Loucy (cell line): ENCODE measurements at regions not wholly inside any gene's neighbourhood (a gene's known extent, or its start where the extent isn't known, plus 50 kb on each side); places are given as distances from the start of the nearest gene placed in this dataset.
A peak's percentile ranks its signal among the peaks of the same experiment; 100 is the strongest.

Source experiments
- H2AFZ ChIP-seq: fragments of 200-600 bp; sonication (generic); 2 replicates; pipeline ENCODE4 v1.6.0; 2016; ENCODE audit warnings: antibody characterized with exemption, mild to moderate bottlenecking, low read length, moderate library complexity
- H3F3A ChIP-seq: fragments of 200-600 bp; 2 replicates; pipeline ENCODE4 v1.6.0; 2016; ENCODE audit warnings: antibody characterized with exemption, low read depth, mild to moderate bottlenecking
- H3K27me3 ChIP-seq: fragments of 200-600 bp; sonication (generic); 2 replicates; pipeline ENCODE4 v1.6.1; 2014; ENCODE audit warnings: low read length, mild to moderate bottlenecking; ENCODE audit not compliant: insufficient read depth, poor library complexity, severe bottlenecking
- H3K36me3 ChIP-seq: fragments of 200-600 bp; sonication (generic); 2 replicates; pipeline ENCODE4 v1.6.1; 2016; ENCODE audit warnings: low read length; ENCODE audit not compliant: insufficient read depth
- H3K4me1 ChIP-seq: fragments of 200-600 bp; sonication (generic); 2 replicates; pipeline ENCODE4 v1.5.1; 2014; ENCODE audit warnings: low read length, mild to moderate bottlenecking; ENCODE audit not compliant: insufficient read depth, poor library complexity, severe bottlenecking
- H3K4me2 ChIP-seq: fragments of 200-600 bp; sonication (generic); 2 replicates; pipeline ENCODE4 v1.6.0; 2014; ENCODE audit warnings: antibody characterized with exemption, low read length, low read depth, mild to moderate bottlenecking; ENCODE audit not compliant: poor library complexity, severe bottlenecking
- H3K4me3 ChIP-seq: fragments of 200-600 bp; sonication (generic); 2 replicates; pipeline ENCODE4 v1.5.1; 2014; ENCODE audit warnings: low read length, mild to moderate bottlenecking, mixed read lengths; ENCODE audit not compliant: poor library complexity, severe bottlenecking
- H3K79me2 ChIP-seq: fragments of 200-600 bp; sonication (generic); 2 replicates; pipeline ENCODE4 v1.6.1; 2014; ENCODE audit warnings: low read length; ENCODE audit not compliant: insufficient read depth
- H3K9ac ChIP-seq: fragments of 200-600 bp; sonication (generic); 2 replicates; pipeline ENCODE4 v1.6.0; 2014; ENCODE audit warnings: mild to moderate bottlenecking, low read depth, low read length, moderate library complexity; ENCODE audit not compliant: poor library complexity, severe bottlenecking
- H3K9me2 ChIP-seq: fragments of 200-600 bp; sonication (generic); replicated peaks from 2 replicates; pipeline ENCODE4 v1.6.1; 2016; ENCODE audit warnings: low read depth, low read length, mixed read lengths
- H3K9me3 ChIP-seq: fragments of 200-600 bp; sonication (generic); 2 replicates; pipeline ENCODE4 v1.6.1; 2014; ENCODE audit warnings: mild to moderate bottlenecking, antibody characterized with exemption, low read length, low read depth; ENCODE audit not compliant: insufficient read depth
- H4K20me1 ChIP-seq: fragments of 200-600 bp; sonication (generic); 2 replicates; pipeline ENCODE4 v1.6.0; 2014; ENCODE audit warnings: antibody characterized with exemption, low read length, mild to moderate bottlenecking; ENCODE audit not compliant: insufficient read depth, poor library complexity, severe bottlenecking
- EZH2phosphoT487 ChIP-seq: fragments of 200-600 bp; IDR thresholded peaks from 2 replicates; pipeline ENCODE4 v1.6.1; 2018; ENCODE audit warnings: antibody characterized with exemption, mild to moderate bottlenecking, moderate library complexity, borderline replicate concordance
- TF ChIP-seq, protein P1 (sequence below): fragments of 200-600 bp; sonication (generic); conservative IDR thresholded peaks from 2 replicates; pipeline ENCODE4 v1.5.1; 2014; ENCODE audit warnings: mild to moderate bottlenecking, antibody characterized with exemption, low read length

- Histone ChIP-seq H3K9me2 (no peaks in the 10 kb centered on the region), H3K4me3 (no peak overlapping the region), H2AFZ (peak overlapping the region; percentile 4; the same call in 1 of the 2 replicates), H3K27me3 (no peaks in the 10 kb centered on the region), H4K20me1 (no peaks in the 10 kb centered on the region), H3K4me1 (peaks cover 20% of the 10 kb centered on the region), H3F3A (no peaks in the 10 kb centered on the region; the same call in 1 of the 2 replicates), H3K79me2 (no peaks in the 10 kb centered on the region), H3K9ac (peak overlapping the region; percentile 11), H3K9me3 (no peaks in the 10 kb centered on the region), H3K36me3 (no peaks in the 10 kb centered on the region), H3K4me2 (peak overlapping the region; percentile 47)
- no peak for TF ChIP-seq EZH2phosphoT487
- TF ChIP-seq, protein P1, sequence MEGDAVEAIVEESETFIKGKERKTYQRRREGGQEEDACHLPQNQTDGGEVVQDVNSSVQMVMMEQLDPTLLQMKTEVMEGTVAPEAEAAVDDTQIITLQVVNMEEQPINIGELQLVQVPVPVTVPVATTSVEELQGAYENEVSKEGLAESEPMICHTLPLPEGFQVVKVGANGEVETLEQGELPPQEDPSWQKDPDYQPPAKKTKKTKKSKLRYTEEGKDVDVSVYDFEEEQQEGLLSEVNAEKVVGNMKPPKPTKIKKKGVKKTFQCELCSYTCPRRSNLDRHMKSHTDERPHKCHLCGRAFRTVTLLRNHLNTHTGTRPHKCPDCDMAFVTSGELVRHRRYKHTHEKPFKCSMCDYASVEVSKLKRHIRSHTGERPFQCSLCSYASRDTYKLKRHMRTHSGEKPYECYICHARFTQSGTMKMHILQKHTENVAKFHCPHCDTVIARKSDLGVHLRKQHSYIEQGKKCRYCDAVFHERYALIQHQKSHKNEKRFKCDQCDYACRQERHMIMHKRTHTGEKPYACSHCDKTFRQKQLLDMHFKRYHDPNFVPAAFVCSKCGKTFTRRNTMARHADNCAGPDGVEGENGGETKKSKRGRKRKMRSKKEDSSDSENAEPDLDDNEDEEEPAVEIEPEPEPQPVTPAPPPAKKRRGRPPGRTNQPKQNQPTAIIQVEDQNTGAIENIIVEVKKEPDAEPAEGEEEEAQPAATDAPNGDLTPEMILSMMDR: no peak
Measured at GRCh38 chr2:45141883-45142866, 132.9 kb upstream of the SIX2 start.

GRCh38 chr2:45140675-45141074 lies 131.4 kb upstream of the SIX2 start:
- Histone ChIP-seq H3K79me2 (no peaks in the 10 kb centered on the region; the same call in 1 of the 2 replicates), H3K9me3 (no peaks in the 10 kb centered on the region), H3K4me2 (no peak overlapping the region), H3K4me3 (no peak overlapping the region), H3K4me1 (peaks cover 29% of the 10 kb centered on the region), H3F3A (no peaks in the 10 kb centered on the region; the same call in 1 of the 2 replicates), H3K9me2 (no peaks in the 10 kb centered on the region), H4K20me1 (no peaks in the 10 kb centered on the region), H2AFZ (no peak overlapping the region), H3K27me3 (no peaks in the 10 kb centered on the region), H3K9ac (no peak overlapping the region), H3K36me3 (no peaks in the 10 kb centered on the region)
- TF ChIP-seq, protein P1: no peak
- no peak for TF ChIP-seq EZH2phosphoT487

GRCh38 chr2:45138904-45139303 lies 129.7 kb upstream of the SIX2 start:
- Histone ChIP-seq H3K4me3 (no peak overlapping the region), H3K9me2 (no peaks in the 10 kb centered on the region), H3K4me1 (peaks cover 40% of the 10 kb centered on the region), H3F3A (peaks cover 4% of the 10 kb centered on the region), H3K4me2 (no peak overlapping the region), H2AFZ (no peak overlapping the region), H3K9me3 (no peaks in the 10 kb centered on the region), H3K27me3 (no peaks in the 10 kb centered on the region), H4K20me1 (no peaks in the 10 kb centered on the region), H3K79me2 (no peaks in the 10 kb centered on the region; the same call in 1 of the 2 replicates), H3K9ac (no peak overlapping the region), H3K36me3 (no peaks in the 10 kb centered on the region)
- no peak for TF ChIP-seq EZH2phosphoT487
- TF ChIP-seq, protein P1: no peak
